H9 (cell line): ENCODE measurements at regions not wholly inside any gene's neighbourhood (a gene's known extent, or its start where the extent isn't known, plus 50 kb on each side); places are given as distances from the start of the nearest gene placed in this dataset.

ENCODE experiments used
- DNase-seq: peaks from one replicate; pipeline ENCODE4 v3.0.0-alpha.2; 2017
- H2AFZ ChIP-seq: one replicate; pipeline ENCODE4 v1.6.1; 2013; ENCODE audit warnings: mild to moderate bottlenecking, low read length, control low read depth, moderate library complexity
- H2AK5ac ChIP-seq: 2 replicates; pipeline ENCODE4 v1.6.1; 2013; ENCODE audit warnings: low read length, control low read depth, mixed read lengths; ENCODE audit not compliant: insufficient read length
- H2BK120ac ChIP-seq: one replicate; pipeline ENCODE4 v1.6.1; 2013; ENCODE audit warnings: low read depth, mild to moderate bottlenecking, low read length, control low read depth, inconsistent platforms; ENCODE audit not compliant: poor library complexity, severe bottlenecking
- H2BK12ac ChIP-seq: 2 replicates; pipeline ENCODE4 v1.6.1; 2013; ENCODE audit warnings: low read length, control low read depth, mixed read lengths, low read depth; ENCODE audit not compliant: insufficient read length
- H2BK15ac ChIP-seq: 2 replicates; pipeline ENCODE4 v1.6.1; 2013; ENCODE audit warnings: low read depth, low read length, control low read depth
- H2BK20ac ChIP-seq: one replicate; pipeline ENCODE4 v1.6.1; 2013; ENCODE audit warnings: low read depth, mild to moderate bottlenecking, low read length, control low read depth, inconsistent platforms; ENCODE audit not compliant: poor library complexity, severe bottlenecking
- H2BK5ac ChIP-seq: 2 replicates; pipeline ENCODE4 v1.6.1; 2013; ENCODE audit warnings: low read length, control low read depth, mixed read lengths; ENCODE audit not compliant: insufficient read length
- H3K14ac ChIP-seq: 2 replicates; pipeline ENCODE4 v1.6.1; 2013; ENCODE audit warnings: low read length, control low read depth; ENCODE audit not compliant: insufficient read depth
- H3K18ac ChIP-seq: 2 replicates; pipeline ENCODE4 v1.6.1; 2013; ENCODE audit warnings: low read depth, mild to moderate bottlenecking, mixed read lengths, low read length, control low read depth; ENCODE audit not compliant: insufficient read length
- H3K23ac ChIP-seq: 2 replicates; pipeline ENCODE4 v1.6.1; 2013; ENCODE audit warnings: low read length, control low read depth, mixed read lengths, low read depth; ENCODE audit not compliant: insufficient read length
- H3K23me2 ChIP-seq: 2 replicates; pipeline ENCODE4 v1.6.1; 2013; ENCODE audit warnings: low read depth, mild to moderate bottlenecking, mixed read lengths, low read length, control low read depth; ENCODE audit not compliant: insufficient read length, poor library complexity, severe bottlenecking
- H3K27ac ChIP-seq: 2 replicates; pipeline ENCODE4 v1.5.1; 2013; ENCODE audit warnings: low read length, control low read depth, mixed read lengths, low read depth; ENCODE audit not compliant: insufficient read length
- H3K27me3 ChIP-seq: 2 replicates; pipeline ENCODE4 v1.6.1; 2013; ENCODE audit warnings: low read length, control low read depth, inconsistent platforms; ENCODE audit not compliant: insufficient read depth
- H3K4ac ChIP-seq: 2 replicates; pipeline ENCODE4 v1.6.1; 2013; ENCODE audit warnings: low read depth, mild to moderate bottlenecking, control low read depth, inconsistent platforms, low read length, moderate library complexity
- H3K4me1 ChIP-seq: 2 replicates; pipeline ENCODE4 v1.6.1; 2013; ENCODE audit warnings: low read length, control low read depth, inconsistent platforms; ENCODE audit not compliant: insufficient read depth
- H3K4me2 ChIP-seq: 2 replicates; pipeline ENCODE4 v1.6.1; 2013; ENCODE audit warnings: low read length, control low read depth, mixed read lengths; ENCODE audit not compliant: insufficient read length, insufficient read depth
- H3K56ac ChIP-seq: 2 replicates; pipeline ENCODE4 v1.6.1; 2013; ENCODE audit warnings: low read depth, mild to moderate bottlenecking, mixed read lengths, low read length, control low read depth; ENCODE audit not compliant: insufficient read length
- H3K79me1 ChIP-seq: 2 replicates; pipeline ENCODE4 v1.6.1; 2013; ENCODE audit warnings: low read depth, mild to moderate bottlenecking, moderate library complexity, low read length, control low read depth, inconsistent platforms; ENCODE audit not compliant: insufficient read depth, poor library complexity, severe bottlenecking
- H3K79me2 ChIP-seq: 2 replicates; pipeline ENCODE4 v1.6.1; 2013; ENCODE audit warnings: low read length, control low read depth, inconsistent platforms; ENCODE audit not compliant: insufficient read depth
- H3K9ac ChIP-seq: 2 replicates; pipeline ENCODE4 v1.6.1; 2013; ENCODE audit warnings: low read length, control low read depth, mixed read lengths; ENCODE audit not compliant: insufficient read length; ENCODE audit errors: extremely low read depth
- H3K9me3 ChIP-seq: one replicate; pipeline ENCODE4 v1.6.1; 2013; ENCODE audit warnings: low read depth, low read length, inconsistent platforms; ENCODE audit not compliant: control insufficient read depth
- H3T11ph ChIP-seq: one replicate; pipeline ENCODE4 v1.6.1; 2013; ENCODE audit warnings: mild to moderate bottlenecking, low read length, control low read depth, inconsistent platforms
- H4K20me1 ChIP-seq: one replicate; pipeline ENCODE4 v1.6.1; 2013; ENCODE audit not compliant: control insufficient read depth, insufficient read length, insufficient read depth
- H4K5ac ChIP-seq: 2 replicates; pipeline ENCODE4 v1.6.1; 2013; ENCODE audit warnings: low read depth, mild to moderate bottlenecking, mixed read lengths, low read length, control low read depth; ENCODE audit not compliant: insufficient read length
- H4K8ac ChIP-seq: replicated peaks from 2 replicates; pipeline ENCODE4 v1.6.1; 2013; ENCODE audit warnings: low read length, control low read depth, mixed read lengths, low read depth; ENCODE audit not compliant: insufficient read length
- H4K91ac ChIP-seq: 2 replicates; pipeline ENCODE4 v1.6.1; 2013; ENCODE audit warnings: low read depth, mild to moderate bottlenecking, moderate library complexity, mixed read lengths, low read length, control low read depth; ENCODE audit not compliant: insufficient read length
- H3K27ac Mint-ChIP-seq, 3 experiments: 2 replicates in 2 of 3; 3 replicates in 1 of 3; pipeline ENCODE4 v1.8.0; 2020 to 2021; ENCODE audit warnings: mixed read lengths in 3 of 3, mild to moderate bottlenecking in 1 of 3, moderate library complexity in 1 of 3
- H3K27me3 Mint-ChIP-seq: 2 replicates; pipeline ENCODE4 v1.8.0; 2021; ENCODE audit warnings: low read depth, mild to moderate bottlenecking, moderate library complexity, mixed read lengths
- H3K36me3 Mint-ChIP-seq, 3 experiments: 2 replicates in 2 of 3; 3 replicates in 1 of 3; pipeline ENCODE4 v1.8.0; 2020 to 2021; ENCODE audit warnings: low read depth in 3 of 3, mixed read lengths in 3 of 3; ENCODE audit not compliant: insufficient read depth in 1 of 3
- H3K4me1 Mint-ChIP-seq, 2 experiments: 2 replicates each; pipeline ENCODE4 v1.8.0; 2020; ENCODE audit warnings: mixed read lengths in 2 of 2
- H3K4me3 Mint-ChIP-seq, 2 experiments: 2 replicates in 1 of 2; 3 replicates in 1 of 2; pipeline ENCODE4 v1.8.0; 2020 to 2021; ENCODE audit warnings: mild to moderate bottlenecking in 2 of 2, mixed read lengths in 2 of 2, moderate library complexity in 1 of 2
- H3K9me3 Mint-ChIP-seq, 2 experiments: 2 replicates in 1 of 2; 3 replicates in 1 of 2; pipeline ENCODE4 v1.8.0; 2020; ENCODE audit warnings: mild to moderate bottlenecking in 2 of 2, mixed read lengths in 2 of 2, moderate library complexity in 1 of 2
- WGBS: extraction: QIAGEN DNeasy Blood & Tissue Kit; methylation state at CpG from one replicate; pipeline ENCODE4 v1.1.7; 2013; ENCODE audit warnings: missing lambda C conversion rate, low lambda C conversion rate, mixed read lengths; ENCODE audit not compliant: insufficient read length; ENCODE audit errors: extremely low coverage; 5-methylcytosine and 5-hydroxymethylcytosine counted together
- TF ChIP-seq, protein P1 (sequence below): fragments of 200-600 bp; sonication (generic); conservative IDR thresholded peaks from 3 replicates; pipeline ENCODE4 v1.8.0; 2021; ENCODE audit warnings: antibody characterized with exemption, mild to moderate bottlenecking

DNA sequence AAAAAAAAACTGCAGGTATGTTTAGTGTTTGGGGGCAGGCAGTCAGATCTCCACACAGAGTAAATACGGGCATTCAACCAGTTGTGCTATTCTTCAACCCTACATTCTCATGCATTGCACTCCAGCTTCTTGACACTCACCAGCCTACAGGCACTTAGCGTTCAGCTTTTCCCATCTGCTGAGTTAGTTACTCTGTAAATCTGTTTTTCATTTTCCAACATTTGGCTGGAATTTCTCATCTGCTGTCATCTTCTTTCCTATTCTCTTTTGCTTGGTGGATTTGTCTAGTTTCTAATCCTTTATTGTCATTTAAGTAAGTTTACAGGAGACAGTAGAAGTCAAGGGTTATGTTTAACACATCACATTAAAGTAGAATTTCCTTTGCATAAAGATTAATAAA lies 1318.9 kb downstream of the OLFM4 start:
- H3T11ph ChIP-seq, result no peak overlapping the region
- peaks cover 4% of the 10 kb centered on the region in 2 experiments; a peak in 3 of 4 replicates for H3K4me1 Mint-ChIP-seq
- H3K79me2 ChIP-seq, result no peaks in the 10 kb centered on the region
- H3K4me2 ChIP-seq, result no peak overlapping the region
- peak overlapping the region in 1 of 3 experiments; percentile 91; a peak in 1 of 7 replicates for H3K27ac Mint-ChIP-seq
- no peak overlapping the region for H2AFZ ChIP-seq
- no peak overlapping the region for H4K91ac ChIP-seq
- no peaks in the 10 kb centered on the region for H4K20me1 ChIP-seq
- H3K27me3 Mint-ChIP-seq, result no peaks in the 10 kb centered on the region
- TF ChIP-seq, protein P1, sequence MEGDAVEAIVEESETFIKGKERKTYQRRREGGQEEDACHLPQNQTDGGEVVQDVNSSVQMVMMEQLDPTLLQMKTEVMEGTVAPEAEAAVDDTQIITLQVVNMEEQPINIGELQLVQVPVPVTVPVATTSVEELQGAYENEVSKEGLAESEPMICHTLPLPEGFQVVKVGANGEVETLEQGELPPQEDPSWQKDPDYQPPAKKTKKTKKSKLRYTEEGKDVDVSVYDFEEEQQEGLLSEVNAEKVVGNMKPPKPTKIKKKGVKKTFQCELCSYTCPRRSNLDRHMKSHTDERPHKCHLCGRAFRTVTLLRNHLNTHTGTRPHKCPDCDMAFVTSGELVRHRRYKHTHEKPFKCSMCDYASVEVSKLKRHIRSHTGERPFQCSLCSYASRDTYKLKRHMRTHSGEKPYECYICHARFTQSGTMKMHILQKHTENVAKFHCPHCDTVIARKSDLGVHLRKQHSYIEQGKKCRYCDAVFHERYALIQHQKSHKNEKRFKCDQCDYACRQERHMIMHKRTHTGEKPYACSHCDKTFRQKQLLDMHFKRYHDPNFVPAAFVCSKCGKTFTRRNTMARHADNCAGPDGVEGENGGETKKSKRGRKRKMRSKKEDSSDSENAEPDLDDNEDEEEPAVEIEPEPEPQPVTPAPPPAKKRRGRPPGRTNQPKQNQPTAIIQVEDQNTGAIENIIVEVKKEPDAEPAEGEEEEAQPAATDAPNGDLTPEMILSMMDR, result no peak
- no peak overlapping the region for H3K14ac ChIP-seq
- WGBS, result no CpG with 5 or more reads among the region's 2 CpGs
- H4K8ac ChIP-seq, result no peak overlapping the region
- H3K23me2 ChIP-seq, result no peaks in the 10 kb centered on the region
- no peak overlapping the region for H3K4ac ChIP-seq
- no peak overlapping the region for H2BK20ac ChIP-seq
- no peak overlapping the region for H2BK12ac ChIP-seq
- no peak overlapping the region for H3K27ac ChIP-seq
- H2BK15ac ChIP-seq, result no peak overlapping the region
- no peak overlapping the region for H3K18ac ChIP-seq
- H2BK120ac ChIP-seq, result no peak overlapping the region
- no peak overlapping the region for H2AK5ac ChIP-seq
- no peaks in the 10 kb centered on the region for H3K27me3 ChIP-seq
- H3K4me3 Mint-ChIP-seq, result no peak overlapping the region
- no peak overlapping the region for H3K23ac ChIP-seq
- no peak for DNase-seq
- no peaks in the 10 kb centered on the region for H3K9me3 Mint-ChIP-seq
- H3K56ac ChIP-seq, result no peak overlapping the region
- H3K36me3 Mint-ChIP-seq, result peaks cover 4 to 12% (median 8%) of the 10 kb centered on the region in 3 experiments; a peak in 4 of 7 replicates
- H3K9me3 ChIP-seq, result no peaks in the 10 kb centered on the region
- H3K9ac ChIP-seq, result no peak overlapping the region
- H3K4me1 ChIP-seq, result no peaks in the 10 kb centered on the region
- no peak overlapping the region for H2BK5ac ChIP-seq
- H4K5ac ChIP-seq, result no peak overlapping the region
- no peaks in the 10 kb centered on the region for H3K79me1 ChIP-seq
